H9 (cell line): ENCODE measurements at regions not wholly inside any gene's neighbourhood (a gene's known extent, or its start where the extent isn't known, plus 50 kb on each side); places are given as distances from the start of the nearest gene placed in this dataset.

Experiments
- DNase-seq: peaks from one replicate; pipeline ENCODE4 v3.0.0-alpha.2; 2017
- H2AFZ ChIP-seq: one replicate; pipeline ENCODE4 v1.6.1; 2013; ENCODE audit warnings: mild to moderate bottlenecking, low read length, control low read depth, moderate library complexity
- H2AK5ac ChIP-seq: 2 replicates; pipeline ENCODE4 v1.6.1; 2013; ENCODE audit warnings: low read length, control low read depth, mixed read lengths; ENCODE audit not compliant: insufficient read length
- H2BK120ac ChIP-seq: one replicate; pipeline ENCODE4 v1.6.1; 2013; ENCODE audit warnings: low read depth, mild to moderate bottlenecking, low read length, control low read depth, inconsistent platforms; ENCODE audit not compliant: poor library complexity, severe bottlenecking
- H2BK12ac ChIP-seq: 2 replicates; pipeline ENCODE4 v1.6.1; 2013; ENCODE audit warnings: low read length, control low read depth, mixed read lengths, low read depth; ENCODE audit not compliant: insufficient read length
- H2BK15ac ChIP-seq: 2 replicates; pipeline ENCODE4 v1.6.1; 2013; ENCODE audit warnings: low read depth, low read length, control low read depth
- H2BK20ac ChIP-seq: one replicate; pipeline ENCODE4 v1.6.1; 2013; ENCODE audit warnings: low read depth, mild to moderate bottlenecking, low read length, control low read depth, inconsistent platforms; ENCODE audit not compliant: poor library complexity, severe bottlenecking
- H2BK5ac ChIP-seq: 2 replicates; pipeline ENCODE4 v1.6.1; 2013; ENCODE audit warnings: low read length, control low read depth, mixed read lengths; ENCODE audit not compliant: insufficient read length
- H3K14ac ChIP-seq: 2 replicates; pipeline ENCODE4 v1.6.1; 2013; ENCODE audit warnings: low read length, control low read depth; ENCODE audit not compliant: insufficient read depth
- H3K18ac ChIP-seq: 2 replicates; pipeline ENCODE4 v1.6.1; 2013; ENCODE audit warnings: low read depth, mild to moderate bottlenecking, mixed read lengths, low read length, control low read depth; ENCODE audit not compliant: insufficient read length
- H3K23ac ChIP-seq: 2 replicates; pipeline ENCODE4 v1.6.1; 2013; ENCODE audit warnings: low read length, control low read depth, mixed read lengths, low read depth; ENCODE audit not compliant: insufficient read length
- H3K23me2 ChIP-seq: 2 replicates; pipeline ENCODE4 v1.6.1; 2013; ENCODE audit warnings: low read depth, mild to moderate bottlenecking, mixed read lengths, low read length, control low read depth; ENCODE audit not compliant: insufficient read length, poor library complexity, severe bottlenecking
- H3K27ac ChIP-seq: 2 replicates; pipeline ENCODE4 v1.5.1; 2013; ENCODE audit warnings: low read length, control low read depth, mixed read lengths, low read depth; ENCODE audit not compliant: insufficient read length
- H3K27me3 ChIP-seq: 2 replicates; pipeline ENCODE4 v1.6.1; 2013; ENCODE audit warnings: low read length, control low read depth, inconsistent platforms; ENCODE audit not compliant: insufficient read depth
- H3K4ac ChIP-seq: 2 replicates; pipeline ENCODE4 v1.6.1; 2013; ENCODE audit warnings: low read depth, mild to moderate bottlenecking, control low read depth, inconsistent platforms, low read length, moderate library complexity
- H3K4me1 ChIP-seq: 2 replicates; pipeline ENCODE4 v1.6.1; 2013; ENCODE audit warnings: low read length, control low read depth, inconsistent platforms; ENCODE audit not compliant: insufficient read depth
- H3K4me2 ChIP-seq: 2 replicates; pipeline ENCODE4 v1.6.1; 2013; ENCODE audit warnings: low read length, control low read depth, mixed read lengths; ENCODE audit not compliant: insufficient read length, insufficient read depth
- H3K56ac ChIP-seq: 2 replicates; pipeline ENCODE4 v1.6.1; 2013; ENCODE audit warnings: low read depth, mild to moderate bottlenecking, mixed read lengths, low read length, control low read depth; ENCODE audit not compliant: insufficient read length
- H3K79me1 ChIP-seq: 2 replicates; pipeline ENCODE4 v1.6.1; 2013; ENCODE audit warnings: low read depth, mild to moderate bottlenecking, moderate library complexity, low read length, control low read depth, inconsistent platforms; ENCODE audit not compliant: insufficient read depth, poor library complexity, severe bottlenecking
- H3K79me2 ChIP-seq: 2 replicates; pipeline ENCODE4 v1.6.1; 2013; ENCODE audit warnings: low read length, control low read depth, inconsistent platforms; ENCODE audit not compliant: insufficient read depth
- H3K9ac ChIP-seq: 2 replicates; pipeline ENCODE4 v1.6.1; 2013; ENCODE audit warnings: low read length, control low read depth, mixed read lengths; ENCODE audit not compliant: insufficient read length; ENCODE audit errors: extremely low read depth
- H3K9me3 ChIP-seq: one replicate; pipeline ENCODE4 v1.6.1; 2013; ENCODE audit warnings: low read depth, low read length, inconsistent platforms; ENCODE audit not compliant: control insufficient read depth
- H3T11ph ChIP-seq: one replicate; pipeline ENCODE4 v1.6.1; 2013; ENCODE audit warnings: mild to moderate bottlenecking, low read length, control low read depth, inconsistent platforms
- H4K20me1 ChIP-seq: one replicate; pipeline ENCODE4 v1.6.1; 2013; ENCODE audit not compliant: control insufficient read depth, insufficient read length, insufficient read depth
- H4K5ac ChIP-seq: 2 replicates; pipeline ENCODE4 v1.6.1; 2013; ENCODE audit warnings: low read depth, mild to moderate bottlenecking, mixed read lengths, low read length, control low read depth; ENCODE audit not compliant: insufficient read length
- H4K8ac ChIP-seq: replicated peaks from 2 replicates; pipeline ENCODE4 v1.6.1; 2013; ENCODE audit warnings: low read length, control low read depth, mixed read lengths, low read depth; ENCODE audit not compliant: insufficient read length
- H4K91ac ChIP-seq: 2 replicates; pipeline ENCODE4 v1.6.1; 2013; ENCODE audit warnings: low read depth, mild to moderate bottlenecking, moderate library complexity, mixed read lengths, low read length, control low read depth; ENCODE audit not compliant: insufficient read length
- H3K27ac Mint-ChIP-seq, 3 experiments: 2 replicates in 2 of 3; 3 replicates in 1 of 3; pipeline ENCODE4 v1.8.0; 2020 to 2021; ENCODE audit warnings: mixed read lengths in 3 of 3, mild to moderate bottlenecking in 1 of 3, moderate library complexity in 1 of 3
- H3K27me3 Mint-ChIP-seq: 2 replicates; pipeline ENCODE4 v1.8.0; 2021; ENCODE audit warnings: low read depth, mild to moderate bottlenecking, moderate library complexity, mixed read lengths
- H3K36me3 Mint-ChIP-seq, 3 experiments: 2 replicates in 2 of 3; 3 replicates in 1 of 3; pipeline ENCODE4 v1.8.0; 2020 to 2021; ENCODE audit warnings: low read depth in 3 of 3, mixed read lengths in 3 of 3; ENCODE audit not compliant: insufficient read depth in 1 of 3
- H3K4me1 Mint-ChIP-seq, 2 experiments: 2 replicates each; pipeline ENCODE4 v1.8.0; 2020; ENCODE audit warnings: mixed read lengths in 2 of 2
- H3K4me3 Mint-ChIP-seq, 2 experiments: 2 replicates in 1 of 2; 3 replicates in 1 of 2; pipeline ENCODE4 v1.8.0; 2020 to 2021; ENCODE audit warnings: mild to moderate bottlenecking in 2 of 2, mixed read lengths in 2 of 2, moderate library complexity in 1 of 2
- H3K9me3 Mint-ChIP-seq, 2 experiments: 2 replicates in 1 of 2; 3 replicates in 1 of 2; pipeline ENCODE4 v1.8.0; 2020; ENCODE audit warnings: mild to moderate bottlenecking in 2 of 2, mixed read lengths in 2 of 2, moderate library complexity in 1 of 2
- CTCF ChIP-seq: fragments of 200-600 bp; sonication (generic); conservative IDR thresholded peaks from 3 replicates; pipeline ENCODE4 v1.8.0; 2021; ENCODE audit warnings: antibody characterized with exemption, mild to moderate bottlenecking
- WGBS: extraction: QIAGEN DNeasy Blood & Tissue Kit; methylation state at CpG from one replicate; pipeline ENCODE4 v1.1.7; 2013; ENCODE audit warnings: missing lambda C conversion rate, low lambda C conversion rate, mixed read lengths; ENCODE audit not compliant: insufficient read length; ENCODE audit errors: extremely low coverage; 5-methylcytosine and 5-hydroxymethylcytosine counted together

- no peak overlapping the region for H3K23ac ChIP-seq
- WGBS: no CpG with 5 or more reads among the region's 4 CpGs
- H3K4me3 Mint-ChIP-seq: no peak overlapping the region
- no peaks in the 10 kb centered on the region for H3K79me2 ChIP-seq
- H3K79me1 ChIP-seq: no peaks in the 10 kb centered on the region
- no peak overlapping the region for H2BK15ac ChIP-seq
- H2AFZ ChIP-seq: no peak overlapping the region
- H3K27ac Mint-ChIP-seq: peak overlapping the region in 2 of 3 experiments; percentile 9 to 46; a peak in 1 of 7 replicates
- peaks cover 15 to 27% of the 10 kb centered on the region in 2 experiments for H3K4me1 Mint-ChIP-seq
- no peak overlapping the region for H3K4ac ChIP-seq
- H3K4me1 ChIP-seq: no peaks in the 10 kb centered on the region
- no peaks in the 10 kb centered on the region for H3K27me3 ChIP-seq
- H4K91ac ChIP-seq: no peak overlapping the region
- H3K9ac ChIP-seq: no peak overlapping the region
- no peak overlapping the region for H3T11ph ChIP-seq
- H3K23me2 ChIP-seq: no peaks in the 10 kb centered on the region
- no peak overlapping the region for H3K18ac ChIP-seq
- no peaks in the 10 kb centered on the region for H3K9me3 ChIP-seq
- H3K14ac ChIP-seq: no peak overlapping the region
- no peak overlapping the region for H3K4me2 ChIP-seq
- H4K20me1 ChIP-seq: no peaks in the 10 kb centered on the region
- no peak overlapping the region for H3K27ac ChIP-seq
- no peak overlapping the region for H2AK5ac ChIP-seq
- no peaks in the 10 kb centered on the region for H3K9me3 Mint-ChIP-seq
- no peak overlapping the region for H2BK12ac ChIP-seq
- H2BK20ac ChIP-seq: no peak overlapping the region
- H2BK120ac ChIP-seq: no peak overlapping the region
- no peak overlapping the region for H3K56ac ChIP-seq
- no peak overlapping the region for H2BK5ac ChIP-seq
- no peak for TF ChIP-seq CTCF
- no peaks in the 10 kb centered on the region for H3K36me3 Mint-ChIP-seq
- no peak overlapping the region for H4K5ac ChIP-seq
- DNase-seq: peak; percentile 31
- H3K27me3 Mint-ChIP-seq: no peaks in the 10 kb centered on the region
- H4K8ac ChIP-seq: no peak overlapping the region
Observed at GRCh38 chr3:117922039-117922438, 1112.6 kb downstream of the IGSF11 start.
